HepG2 (cell line): ENCODE measurements at regions not wholly inside any gene's neighbourhood (a gene's known extent, or its start where the extent isn't known, plus 50 kb on each side); places are given as distances from the start of the nearest gene placed in this dataset.

Experiments
- ATAC-seq: fragments of 200-7000 bp; cut with Tn5 transposase; 3 replicates; pipeline ENCODE4 v1.9.1; 2020; ENCODE audit warnings: mild to moderate bottlenecking, moderate library complexity
- BruUV-seq: library from RNA; stranded (reverse); fragments of 400-500 nt; replicated peaks from 2 replicates; lab custom pipeline; 2021; lab: Mats Ljungman, UMichigan
- CTCF ChIA-PET: fragments of 300-600 bp; formaldehyde crosslinking; extraction: SDS; loops from one replicate; lab custom pipeline; 2021; ENCODE audit warnings: low total read pairs, inconsistent platforms, low intra/inter-chr PET ratio; lab: Yijun Ruan, JAX
- POLR2A ChIA-PET: fragments of 350-600 bp; sonication (Branson Sonifier 250); formaldehyde crosslinking; loops from one replicate; lab custom pipeline; 2020; ENCODE audit warnings: antibody characterized with exemption, inconsistent platforms; lab: Yijun Ruan, JAX
- DNase-seq: peaks from one replicate; pipeline ENCODE4 v3.0.0-alpha.2; 2015; ENCODE audit warnings: low spot score
- FAIRE-seq: peaks from 3 replicates; lab custom pipeline; 2011; peaks lifted over from hg19 to GRCh38; lab: Jason Lieb, UNC
- H2AFZ ChIP-seq: one replicate; pipeline ENCODE4 v1.6.1; 2011; ENCODE audit warnings: low read length, inconsistent platforms
- H3K27ac ChIP-seq: fragments of 300-600 bp; 3 replicates; pipeline ENCODE4 v1.8.0; 2011; ENCODE audit warnings: mixed run types, mild to moderate bottlenecking, mixed read lengths, low read length, inconsistent platforms; ENCODE audit not compliant: insufficient read depth; ENCODE audit errors: extremely low read length
- H3K27me3 ChIP-seq, 2 experiments: fragments of 200-600 bp in 1 of 2; 2 replicates in 1 of 2; 3 replicates in 1 of 2; pipeline versions ENCODE4 v1.6.0 to v1.8.0; 2011; ENCODE audit warnings: low read length in 2 of 2, mild to moderate bottlenecking in 2 of 2, moderate library complexity in 2 of 2, inconsistent platforms in 1 of 2; ENCODE audit not compliant: insufficient read depth in 2 of 2, control insufficient read depth in 1 of 2
- H3K36me3 ChIP-seq, 2 experiments: fragments of 200-600 bp in 1 of 2; replicated peaks in 1 of 2; 2 replicates in 1 of 2; 3 replicates in 1 of 2; pipeline versions ENCODE4 v1.5.1 to v1.8.0; 2011; ENCODE audit warnings: low read length in 2 of 2, inconsistent platforms in 1 of 2; ENCODE audit not compliant: insufficient read depth in 2 of 2, control insufficient read depth in 1 of 2
- H3K4me1 ChIP-seq: 2 replicates; pipeline ENCODE4 v1.5.1; 2012; ENCODE audit warnings: low read length, inconsistent platforms; ENCODE audit not compliant: insufficient read depth
- H3K4me2 ChIP-seq: 2 replicates; pipeline ENCODE4 v1.6.0; 2011; ENCODE audit warnings: low read depth, low read length, inconsistent platforms
- H3K4me3 ChIP-seq, 3 experiments: fragments of 200-600 bp in 1 of 3; sonication (generic), shearing (Covaris generic) in 1 of 3; replicated peaks in 1 of 3; 2 replicates each; pipeline ENCODE4 v1.5.1; 2011 to 2016; ENCODE audit warnings: low read length in 3 of 3, inconsistent platforms in 2 of 3, low read depth in 2 of 3, mild to moderate bottlenecking in 2 of 3, control low read depth in 1 of 3, mixed read lengths in 1 of 3; ENCODE audit not compliant: insufficient read depth in 1 of 3
- H3K79me2 ChIP-seq: one replicate; pipeline ENCODE4 v1.6.1; 2011; ENCODE audit warnings: low read length, inconsistent platforms; ENCODE audit not compliant: insufficient read depth
- H3K9ac ChIP-seq: 2 replicates; pipeline ENCODE4 v1.6.0; 2011; ENCODE audit warnings: mild to moderate bottlenecking, low read depth, low read length, inconsistent platforms; ENCODE audit not compliant: insufficient read depth
- H3K9me3 ChIP-seq: 2 replicates; pipeline ENCODE4 v1.5.1; 2012; ENCODE audit warnings: mild to moderate bottlenecking, low read length
- H4K20me1 ChIP-seq: 2 replicates; pipeline ENCODE4 v1.6.0; 2011; ENCODE audit warnings: inconsistent platforms, mild to moderate bottlenecking, low read length, moderate library complexity; ENCODE audit not compliant: insufficient read depth
- AHR ChIP-seq: IDR thresholded peaks from 2 replicates; pipeline ENCODE4 v1.6.1; 2018; ENCODE audit warnings: missing genetic modification reagents, missing compliant biosample characterization
- ATF1 ChIP-seq: IDR thresholded peaks from 2 replicates; pipeline ENCODE4 v1.6.1; 2016; ENCODE audit warnings: mild to moderate bottlenecking, control low read depth
- CEBPG ChIP-seq: IDR thresholded peaks from 2 replicates; pipeline ENCODE4 v1.6.1; 2016
- FIP1L1 ChIP-seq: fragments of 200-400 bp; formaldehyde crosslinking; IDR thresholded peaks from 2 replicates; pipeline ENCODE4 v1.6.1; 2018; ENCODE audit warnings: low read depth, mild to moderate bottlenecking, low read length, moderate library complexity, borderline replicate concordance; ENCODE audit not compliant: insufficient read depth
- GATAD1 ChIP-seq: IDR thresholded peaks from 2 replicates; pipeline ENCODE4 v1.6.1; 2016; ENCODE audit warnings: missing genetic modification reagents, missing compliant biosample characterization
- IKZF4 ChIP-seq: sonication (generic); formaldehyde crosslinking; IDR thresholded peaks from 2 replicates; pipeline ENCODE4 v1.5.1; 2020; ENCODE audit warnings: borderline replicate concordance, mild to moderate bottlenecking, low read depth, missing genetic modification reagents; ENCODE audit errors: not compliant biosample characterization
- KAT7 ChIP-seq: IDR thresholded peaks from 2 replicates; pipeline ENCODE4 v1.6.1; 2018; ENCODE audit warnings: borderline replicate concordance, missing compliant biosample characterization
- SIX4 ChIP-seq: sonication (generic); formaldehyde crosslinking; IDR thresholded peaks from 2 replicates; pipeline ENCODE4 v1.4.0; 2020; ENCODE audit warnings: missing genetic modification reagents
- ZBTB8A ChIP-seq: sonication (generic); formaldehyde crosslinking; IDR thresholded peaks from 2 replicates; pipeline ENCODE4 v1.4.0; 2020; ENCODE audit warnings: mild to moderate bottlenecking, low read depth, missing genetic modification reagents, borderline replicate concordance
- ZFP91 ChIP-seq: sonication (generic); formaldehyde crosslinking; IDR thresholded peaks from 2 replicates; pipeline ENCODE4 v1.9.0; 2022; ENCODE audit warnings: missing genetic modification reagents, mild to moderate bottlenecking, borderline replicate concordance
- ZNF768 ChIP-seq: sonication (generic); formaldehyde crosslinking; IDR thresholded peaks from 2 replicates; pipeline ENCODE4 v1.4.0; 2020; ENCODE audit warnings: missing genetic modification reagents
- ZSCAN20 ChIP-seq: sonication (generic); formaldehyde crosslinking; IDR thresholded peaks from 2 replicates; pipeline ENCODE4 v1.4.0; 2020; ENCODE audit warnings: missing genetic modification reagents, mild to moderate bottlenecking, borderline replicate concordance
- WGBS: methylation state at CpG from one replicate; pipeline ENCODE4 v1.1.6; 2017; ENCODE audit warnings: low lambda C conversion rate; 5-methylcytosine and 5-hydroxymethylcytosine counted together
- in situ Hi-C: cut with HindIII; loops from 2 replicates; pipeline ENCODE4 v1.10.0; 2017; ENCODE audit warnings: low pct_unique_long_range_greater_than_20kb; ENCODE audit not compliant: extremely low pct_ligation_motif_present
- intact Hi-C: fragments of 100-400 bp; cut with micrococcal nuclease; formaldehyde crosslinking; loops from one replicate; pipeline ENCODE4 v1.10.0; 2022; ENCODE audit not compliant: unreplicated experiment
- TF ChIP-seq, protein P1 (sequence below): sonication (generic); formaldehyde crosslinking; IDR thresholded peaks from 2 replicates; pipeline ENCODE4 v1.4.0; 2020; ENCODE audit warnings: missing genetic modification reagents

- TF ChIP-seq ZFP91 (CRISPR knock-in tag) (no peak), FIP1L1 (no peak)
These were observed 114.8 kb upstream of the FOXN3 start (continued) for GRCh38 chr14:89531661-89532335.

- no peak overlapping the region for H2AFZ ChIP-seq
- no peaks in the 10 kb centered on the region for H3K79me2 ChIP-seq
- POLR2A ChIA-PET = no interaction called here
- no TSS peak for BruUV-seq
- H3K9me3 ChIP-seq = peaks cover 8% of the 10 kb centered on the region
- no peak overlapping the region for H3K4me2 ChIP-seq
- H4K20me1 ChIP-seq = no peaks in the 10 kb centered on the region
- H3K36me3 ChIP-seq = no peaks in the 10 kb centered on the region
- FAIRE-seq = no peak
- no peak overlapping the region for H3K9ac ChIP-seq
- H3K4me3 ChIP-seq = no peak overlapping the region
- intact Hi-C loops = no loop called here
- CTCF ChIA-PET = no interaction called here
- no peak for ATAC-seq
- TF ChIP-seq AHR (CRISPR knock-in tag) (no peak), IKZF4 (no peak), ZBTB8A (no peak), CEBPG (CRISPR knock-in tag) (no peak), ZNF768 (no peak), SIX4 (no peak), ATF1 (CRISPR knock-in tag) (no peak), ZSCAN20 (CRISPR knock-in tag) (no peak), GATAD1 (CRISPR knock-in tag) (no peak), KAT7 (CRISPR knock-in tag) (no peak)
- TF ChIP-seq, protein P1, sequence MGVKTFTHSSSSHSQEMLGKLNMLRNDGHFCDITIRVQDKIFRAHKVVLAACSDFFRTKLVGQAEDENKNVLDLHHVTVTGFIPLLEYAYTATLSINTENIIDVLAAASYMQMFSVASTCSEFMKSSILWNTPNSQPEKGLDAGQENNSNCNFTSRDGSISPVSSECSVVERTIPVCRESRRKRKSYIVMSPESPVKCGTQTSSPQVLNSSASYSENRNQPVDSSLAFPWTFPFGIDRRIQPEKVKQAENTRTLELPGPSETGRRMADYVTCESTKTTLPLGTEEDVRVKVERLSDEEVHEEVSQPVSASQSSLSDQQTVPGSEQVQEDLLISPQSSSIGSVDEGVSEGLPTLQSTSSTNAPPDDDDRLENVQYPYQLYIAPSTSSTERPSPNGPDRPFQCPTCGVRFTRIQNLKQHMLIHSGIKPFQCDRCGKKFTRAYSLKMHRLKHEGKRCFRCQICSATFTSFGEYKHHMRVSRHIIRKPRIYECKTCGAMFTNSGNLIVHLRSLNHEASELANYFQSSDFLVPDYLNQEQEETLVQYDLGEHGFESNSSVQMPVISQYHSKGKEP = no peak
- no peaks in the 10 kb centered on the region for H3K4me1 ChIP-seq
- in situ Hi-C loops = no loop called here
- WGBS = 99% methylated on average over 4 of the region's 4 CpGs
- DNase-seq = no peak
- no peak overlapping the region for H3K27ac ChIP-seq
- no peaks in the 10 kb centered on the region for H3K27me3 ChIP-seq
These were observed 108.1 kb upstream of the FOXN3 start for GRCh38 chr14:89524990-89525667.
